ENCODE measurements at regions not wholly inside any gene's neighbourhood (a gene's known extent, or its start where the extent isn't known, plus 50 kb on each side); places are given as distances from the start of the nearest gene placed in this dataset.
"Not testable (repeated sequence)": the region's sequence is repeated elsewhere in the genome, so short reads cannot be mapped to it uniquely, and the experiment has no call there.

DNA sequence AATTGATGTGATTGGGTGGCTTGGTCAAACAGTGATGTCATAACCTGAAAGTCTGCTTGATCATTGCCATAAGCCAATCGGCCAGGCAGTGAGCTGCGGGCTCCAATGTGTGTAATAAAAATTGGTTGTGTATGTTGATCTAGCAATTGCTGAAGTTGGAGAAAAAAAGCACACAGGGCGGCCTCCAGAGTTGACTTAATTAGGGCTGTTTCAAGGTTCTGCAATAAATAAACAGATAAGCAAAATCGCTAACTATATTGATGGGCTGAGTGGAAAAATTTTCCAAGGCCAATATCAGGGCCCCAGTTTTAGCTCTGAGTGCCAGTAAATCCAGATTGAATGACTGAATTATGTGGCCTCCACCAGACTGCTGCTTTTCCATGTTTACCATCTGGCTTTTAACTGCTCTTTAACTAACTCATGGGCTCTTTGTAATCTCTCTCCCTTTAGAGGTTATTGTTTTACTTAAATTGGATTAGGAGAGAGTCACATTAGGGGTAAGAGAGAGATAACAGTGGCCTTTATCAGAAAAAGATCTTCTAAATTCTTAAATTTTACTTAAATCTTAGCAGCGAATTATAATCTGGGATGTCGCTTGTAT lies 160.6 kb upstream of the WDFY3 start:
- Mint-ChIP-seq H3K9me3 (no peaks in the 10 kb centered on the region), H3K36me3 (ENCODE audit: low read depth) (no peaks in the 10 kb centered on the region), H3K27me3 (no peaks in the 10 kb centered on the region), H3K27ac (no peak overlapping the region), H3K4me1 (no peaks in the 10 kb centered on the region), H3K4me3 (no peak overlapping the region)
- ATAC-seq (replicated peaks) = no peak

GRCh38 chr4:85127653-85128052 lies 161.2 kb upstream of the WDFY3 start:
- H3K36me3 Mint-ChIP-seq (ENCODE audit: low read depth) = no peaks in the 10 kb centered on the region
- no peaks in the 10 kb centered on the region for H3K27me3 Mint-ChIP-seq
- H3K9me3 Mint-ChIP-seq = no peaks in the 10 kb centered on the region
- no peak overlapping the region for H3K4me3 Mint-ChIP-seq
- no peak overlapping the region for H3K27ac Mint-ChIP-seq
- no peaks in the 10 kb centered on the region for H3K4me1 Mint-ChIP-seq
- no peak for ATAC-seq (replicated peaks)

GRCh38 chr4:85128246-85129204 lies 162.0 kb upstream of the WDFY3 start:
- ATAC-seq (replicated peaks) = no peak
- Mint-ChIP-seq H3K4me1 (no peaks in the 10 kb centered on the region), H3K27me3 (no peaks in the 10 kb centered on the region), H3K27ac (no peak overlapping the region), H3K9me3 (no peaks in the 10 kb centered on the region), H3K4me3 (no peak overlapping the region), H3K36me3 (ENCODE audit: low read depth) (no peaks in the 10 kb centered on the region)

GRCh38 chr4:85129354-85130125 lies 163.1 kb upstream of the WDFY3 start:
- not testable (repeated sequence) for H3K4me1 Mint-ChIP-seq; H3K36me3 Mint-ChIP-seq (ENCODE audit: low read depth); H3K27me3 Mint-ChIP-seq; ATAC-seq (replicated peaks); H3K4me3 Mint-ChIP-seq; H3K9me3 Mint-ChIP-seq; H3K27ac Mint-ChIP-seq

- Mint-ChIP-seq H3K4me3 (no peak overlapping the region), H3K27me3 (no peaks in the 10 kb centered on the region), H3K27ac (no peak overlapping the region), H3K4me1 (no peaks in the 10 kb centered on the region), H3K36me3 (ENCODE audit: low read depth) (no peaks in the 10 kb centered on the region), H3K9me3 (no peaks in the 10 kb centered on the region)
- no peak for ATAC-seq (replicated peaks)
Observed at GRCh38 chr4:85132117-85132516, 165.6 kb upstream of the WDFY3 start.

- no peak overlapping the region for H3K4me3 Mint-ChIP-seq
- H3K9me3 Mint-ChIP-seq = no peaks in the 10 kb centered on the region
- H3K27me3 Mint-ChIP-seq = no peaks in the 10 kb centered on the region
- ATAC-seq (replicated peaks) = no peak
- no peaks in the 10 kb centered on the region for H3K36me3 Mint-ChIP-seq (ENCODE audit: low read depth)
- no peaks in the 10 kb centered on the region for H3K4me1 Mint-ChIP-seq
- no peak overlapping the region for H3K27ac Mint-ChIP-seq
Observed at GRCh38 chr4:85132570-85132969, 166.1 kb upstream of the WDFY3 start.

GRCh38 chr4:85139749-85140148 lies 173.3 kb upstream of the WDFY3 start:
- H3K4me1 Mint-ChIP-seq; H3K27ac Mint-ChIP-seq; ATAC-seq (replicated peaks); H3K9me3 Mint-ChIP-seq; H3K36me3 Mint-ChIP-seq (ENCODE audit: low read depth); H3K4me3 Mint-ChIP-seq; H3K27me3 Mint-ChIP-seq: not testable (repeated sequence)

DNA sequence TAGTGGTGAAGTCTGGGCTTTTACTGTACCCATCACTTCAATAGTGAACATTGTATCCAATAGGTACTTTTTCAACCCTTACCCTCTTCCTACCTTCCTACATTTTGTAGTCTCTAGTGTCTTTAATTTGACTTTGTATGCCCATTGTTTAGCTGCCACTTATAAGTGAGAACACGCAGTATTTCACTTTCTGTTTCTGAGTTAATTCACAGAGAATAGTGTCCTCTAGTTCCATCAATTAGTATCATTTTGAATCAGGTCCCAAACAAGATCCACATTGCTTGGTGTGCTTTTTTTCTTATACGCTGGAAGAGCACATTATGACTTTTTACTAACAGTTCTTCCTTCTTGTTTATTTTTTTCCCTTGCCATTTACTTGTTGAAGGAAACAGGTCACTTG lies 176.0 kb upstream of the WDFY3 start:
- Mint-ChIP-seq H3K36me3 (ENCODE audit: low read depth) (no peaks in the 10 kb centered on the region), H3K4me3 (no peak overlapping the region), H3K4me1 (no peaks in the 10 kb centered on the region), H3K27ac (no peak overlapping the region), H3K9me3 (no peaks in the 10 kb centered on the region), H3K27me3 (no peaks in the 10 kb centered on the region)
- ATAC-seq (replicated peaks) = no peak

- H3K27ac Mint-ChIP-seq = no peak overlapping the region
- no peaks in the 10 kb centered on the region for H3K4me1 Mint-ChIP-seq
- ATAC-seq (replicated peaks) = no peak
- no peaks in the 10 kb centered on the region for H3K9me3 Mint-ChIP-seq
- H3K36me3 Mint-ChIP-seq (ENCODE audit: low read depth) = no peaks in the 10 kb centered on the region
- H3K4me3 Mint-ChIP-seq = no peak overlapping the region
- H3K27me3 Mint-ChIP-seq = peaks cover 3% of the 10 kb centered on the region
Observed at GRCh38 chr4:85147481-85148076, 181.1 kb upstream of the WDFY3 start.

GRCh38 chr4:85149676-85150075 lies 183.2 kb upstream of the WDFY3 start:
- Mint-ChIP-seq H3K4me3 (no peak overlapping the region), H3K36me3 (ENCODE audit: low read depth) (no peaks in the 10 kb centered on the region), H3K9me3 (no peaks in the 10 kb centered on the region), H3K4me1 (no peaks in the 10 kb centered on the region), H3K27me3 (peaks cover 3% of the 10 kb centered on the region), H3K27ac (no peak overlapping the region)
- ATAC-seq (replicated peaks) = no peak

GRCh38 chr4:85151371-85151770 lies 184.9 kb upstream of the WDFY3 start:
- Mint-ChIP-seq H3K4me1 (no peaks in the 10 kb centered on the region), H3K4me3 (no peak overlapping the region), H3K36me3 (ENCODE audit: low read depth) (no peaks in the 10 kb centered on the region), H3K9me3 (no peaks in the 10 kb centered on the region), H3K27ac (no peak overlapping the region), H3K27me3 (peaks cover 3% of the 10 kb centered on the region)
- no peak for ATAC-seq (replicated peaks)

- Mint-ChIP-seq H3K4me3 (no peak overlapping the region), H3K27me3 (peaks cover 3% of the 10 kb centered on the region), H3K27ac (no peak overlapping the region), H3K36me3 (ENCODE audit: low read depth) (no peaks in the 10 kb centered on the region), H3K9me3 (no peaks in the 10 kb centered on the region), H3K4me1 (no peaks in the 10 kb centered on the region)
- ATAC-seq (replicated peaks) = no peak
Observed at GRCh38 chr4:85151786-85152185, 185.3 kb upstream of the WDFY3 start.

DNA sequence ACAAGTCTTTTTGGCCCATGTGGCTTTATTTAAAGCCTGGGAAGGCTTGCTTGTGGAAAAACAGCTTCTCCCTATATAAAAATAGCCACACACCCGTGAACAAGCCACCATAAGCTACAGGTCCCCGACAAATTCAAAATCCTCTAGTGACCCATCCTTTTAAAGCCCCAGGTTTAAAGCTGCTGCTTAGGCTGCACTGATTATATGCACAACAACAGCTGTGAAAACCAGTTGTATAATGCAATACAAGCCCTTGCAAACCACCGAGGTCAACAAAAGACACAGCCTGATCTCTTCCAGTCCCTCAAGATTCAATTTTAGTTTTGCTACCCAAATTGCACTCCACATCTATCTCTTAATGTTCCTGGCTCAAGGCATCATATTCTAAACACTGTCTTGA lies 186.0 kb upstream of the WDFY3 start:
- H3K27me3 Mint-ChIP-seq = peaks cover 3% of the 10 kb centered on the region
- no peak for ATAC-seq (replicated peaks)
- H3K9me3 Mint-ChIP-seq = no peaks in the 10 kb centered on the region
- no peaks in the 10 kb centered on the region for H3K36me3 Mint-ChIP-seq (ENCODE audit: low read depth)
- H3K27ac Mint-ChIP-seq = no peak overlapping the region
- H3K4me1 Mint-ChIP-seq = no peaks in the 10 kb centered on the region
- H3K4me3 Mint-ChIP-seq = no peak overlapping the region

DNA sequence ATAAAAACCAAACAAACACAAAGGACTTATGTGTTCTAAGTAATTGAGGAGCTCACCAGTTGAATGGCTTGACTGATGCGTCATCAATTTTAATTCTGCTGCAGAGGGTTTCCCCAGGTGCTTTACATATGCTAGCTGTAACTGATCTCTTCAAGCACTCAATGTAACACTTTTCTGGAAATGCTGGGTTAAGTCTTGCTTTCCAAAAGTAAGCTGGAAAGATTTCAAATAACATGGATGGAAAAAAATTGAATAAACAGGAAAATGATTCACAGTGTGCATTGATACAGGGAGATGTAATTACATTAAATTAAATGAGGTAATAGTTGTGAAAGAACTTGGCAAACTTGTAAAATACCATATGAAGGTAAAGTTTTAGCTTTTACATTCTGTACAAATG lies 186.7 kb upstream of the WDFY3 start:
- no peak overlapping the region for H3K4me3 Mint-ChIP-seq
- peaks cover 3% of the 10 kb centered on the region for H3K27me3 Mint-ChIP-seq
- H3K27ac Mint-ChIP-seq = no peak overlapping the region
- no peaks in the 10 kb centered on the region for H3K36me3 Mint-ChIP-seq (ENCODE audit: low read depth)
- H3K9me3 Mint-ChIP-seq = no peaks in the 10 kb centered on the region
- H3K4me1 Mint-ChIP-seq = no peaks in the 10 kb centered on the region
- no peak for ATAC-seq (replicated peaks)
